ENCODE measurements at regions not wholly inside any gene's neighbourhood (a gene's known extent, or its start where the extent isn't known, plus 50 kb on each side); places are given as distances from the start of the nearest gene placed in this dataset.
"Not testable (repeated sequence)": the region's sequence is repeated elsewhere in the genome, so short reads cannot be mapped to it uniquely, and the experiment has no call there.

- no peak overlapping the region for H3K4me3 ChIP-seq
- TF ChIP-seq CTCF (IDR thresholded peaks at IDR 0.05; ENCODE audit: low read depth, low read length) = no peak
- no peaks in the 10 kb centered on the region for H3K4me1 ChIP-seq (ENCODE audit: low read depth)
- no peaks in the 10 kb centered on the region for H3K36me3 ChIP-seq
- H3K9me3 ChIP-seq (ENCODE audit: low read depth) = no peaks in the 10 kb centered on the region
- H3K27ac ChIP-seq = no peak overlapping the region
- H3K27me3 ChIP-seq = no peaks in the 10 kb centered on the region
- DNase-seq (ENCODE audit: low read depth in 1 of 2, low spot score in 1 of 2) = no peak
Observed at GRCh38 chr7:91569728-91570457, 305.7 kb downstream of the FZD1 start.

DNA sequence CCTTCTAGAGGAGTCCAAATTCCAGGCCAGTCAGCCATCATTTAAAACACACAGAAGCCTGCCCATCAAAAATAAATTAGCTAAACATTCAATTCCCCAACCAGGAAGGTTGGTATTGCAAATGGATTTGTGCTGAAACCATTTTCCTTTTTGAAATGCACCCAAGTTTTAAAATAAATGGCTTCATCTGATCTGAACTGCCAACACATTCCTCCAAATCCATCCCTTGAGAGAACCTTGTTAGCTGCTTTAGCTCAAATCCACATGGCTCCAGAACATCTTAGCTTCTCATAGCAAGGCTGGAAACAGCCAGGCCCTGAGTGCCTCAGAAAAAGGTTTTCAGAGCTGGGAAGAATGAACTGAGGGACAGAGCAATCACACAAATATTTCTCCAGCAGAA, 306.3 kb downstream of the FZD1 start:
- Histone ChIP-seq H3K36me3 (no peaks in the 10 kb centered on the region), H3K27me3 (no peaks in the 10 kb centered on the region), H3K4me3 (no peak overlapping the region), H3K9me3 (ENCODE audit: low read depth) (no peaks in the 10 kb centered on the region), H3K27ac (no peak overlapping the region), H3K4me1 (ENCODE audit: low read depth) (no peaks in the 10 kb centered on the region)
- no peak for DNase-seq (ENCODE audit: low read depth in 1 of 2, low spot score in 1 of 2)
- TF ChIP-seq CTCF (IDR thresholded peaks at IDR 0.05; ENCODE audit: low read depth, low read length) = no peak

DNA sequence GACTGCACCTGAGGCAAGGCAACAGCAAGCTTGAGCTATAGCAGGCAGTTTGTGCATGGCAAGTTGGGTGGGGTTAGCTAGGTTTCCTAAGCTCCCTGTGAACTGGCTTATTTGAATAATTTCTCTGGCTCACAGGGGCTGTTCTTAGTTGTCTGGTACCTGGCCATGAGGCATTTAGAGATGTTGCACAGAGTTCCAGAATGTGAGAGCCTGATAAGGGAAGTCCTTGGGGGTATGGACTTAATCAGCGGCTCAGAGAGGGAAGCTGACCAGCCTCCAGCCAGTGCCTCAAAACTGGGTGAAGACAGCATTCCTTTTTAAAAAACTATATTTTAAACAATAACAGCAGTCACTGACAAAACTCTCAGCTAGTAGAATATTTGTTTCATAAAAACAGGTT, 307.4 kb downstream of the FZD1 start:
- H3K4me1 ChIP-seq (ENCODE audit: low read depth) = no peaks in the 10 kb centered on the region
- H3K27ac ChIP-seq = no peak overlapping the region
- H3K36me3 ChIP-seq = no peaks in the 10 kb centered on the region
- H3K4me3 ChIP-seq = no peak overlapping the region
- DNase-seq (ENCODE audit: low read depth in 1 of 2, low spot score in 1 of 2) = no peak
- no peaks in the 10 kb centered on the region for H3K9me3 ChIP-seq (ENCODE audit: low read depth)
- TF ChIP-seq CTCF (IDR thresholded peaks at IDR 0.05; ENCODE audit: low read depth, low read length) = no peak
- no peaks in the 10 kb centered on the region for H3K27me3 ChIP-seq

GRCh38 chr7:91573405-91573804, 307.1 kb downstream of the MTERF1 start:
- no peak for DNase-seq (ENCODE audit: low read depth in 1 of 2, low spot score in 1 of 2)
- H3K4me3 ChIP-seq = no peak overlapping the region
- H3K9me3 ChIP-seq (ENCODE audit: low read depth) = no peaks in the 10 kb centered on the region
- TF ChIP-seq CTCF (IDR thresholded peaks at IDR 0.05; ENCODE audit: low read depth, low read length) = no peak
- H3K27ac ChIP-seq = no peak overlapping the region
- no peaks in the 10 kb centered on the region for H3K27me3 ChIP-seq
- no peaks in the 10 kb centered on the region for H3K4me1 ChIP-seq (ENCODE audit: low read depth)
- no peaks in the 10 kb centered on the region for H3K36me3 ChIP-seq

DNA sequence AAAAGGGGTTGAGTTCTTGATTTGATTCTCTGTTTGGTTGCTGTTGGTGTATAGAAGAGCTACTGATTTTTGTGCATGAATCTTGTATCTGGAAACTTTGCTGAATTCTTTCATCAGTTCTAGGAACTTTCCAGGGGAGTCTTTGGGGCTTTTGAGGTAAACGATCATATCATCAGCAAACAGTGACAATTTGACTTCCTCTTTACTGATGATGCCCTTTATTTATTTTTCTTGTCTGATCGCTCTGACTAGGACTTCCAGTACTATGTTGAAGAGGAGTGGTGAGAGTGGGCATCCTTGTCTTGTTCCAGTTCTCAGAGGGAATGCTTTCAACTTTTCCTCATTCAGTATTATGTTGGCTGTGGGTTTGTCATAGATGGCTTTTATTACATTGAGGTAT, 304.0 kb downstream of the MTERF1 start:
- H3K4me3 ChIP-seq; H3K36me3 ChIP-seq; H3K4me1 ChIP-seq (ENCODE audit: low read depth); H3K9me3 ChIP-seq (ENCODE audit: low read depth); H3K27me3 ChIP-seq; H3K27ac ChIP-seq; DNase-seq (ENCODE audit: low read depth in 1 of 2, low spot score in 1 of 2): not testable (repeated sequence)

DNA sequence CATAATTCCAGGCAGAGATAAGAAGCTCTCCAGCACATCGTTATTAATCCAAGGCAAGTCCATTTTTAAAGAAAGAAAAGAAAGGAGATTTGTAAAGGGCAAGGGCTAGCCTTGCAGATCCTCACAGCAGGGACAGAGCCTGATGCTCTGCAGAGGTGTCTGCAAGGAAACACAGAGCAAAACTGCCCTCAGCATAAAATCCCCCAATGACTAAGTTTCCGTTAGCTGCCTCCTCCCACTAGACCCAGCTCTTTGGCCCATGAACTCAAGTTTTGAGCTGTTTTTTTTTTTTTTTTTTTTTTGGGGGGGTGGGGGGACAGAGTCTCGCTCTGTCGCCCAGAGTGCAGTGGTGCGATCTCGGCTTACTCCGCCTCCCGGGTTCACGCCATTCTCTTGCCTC, 300.7 kb downstream of the MTERF1 start:
- no peak for TF ChIP-seq CTCF (IDR thresholded peaks at IDR 0.05; ENCODE audit: low read depth, low read length)
- H3K9me3 ChIP-seq (ENCODE audit: low read depth) = no peaks in the 10 kb centered on the region
- H3K27me3 ChIP-seq = no peaks in the 10 kb centered on the region
- no peaks in the 10 kb centered on the region for H3K4me1 ChIP-seq (ENCODE audit: low read depth)
- H3K4me3 ChIP-seq = no peak overlapping the region
- no peak for DNase-seq (ENCODE audit: low read depth in 1 of 2, low spot score in 1 of 2)
- H3K36me3 ChIP-seq = no peaks in the 10 kb centered on the region
- no peak overlapping the region for H3K27ac ChIP-seq
